Thyroid gland (tissue), 4 donors: ENCODE measurements at regions not wholly inside any gene's neighbourhood (a gene's known extent, or its start where the extent isn't known, plus 50 kb on each side); places are given as distances from the start of the nearest gene placed in this dataset.

ENCODE experiments used
- POLR2A ChIP-seq, 2 donors: fragments of 450-650 bp; IDR thresholded peaks; one replicate each; pipeline ENCODE4 v1.6.1; 2017; ENCODE audit warnings: antibody characterized with exemption in 2 of 2, mild to moderate bottlenecking in 2 of 2, moderate library complexity in 1 of 2
- TF ChIP-seq, protein P1 (sequence below), 6 experiments: fragments of 200-600 bp in 3 of 6; fragments of 450-650 bp in 3 of 6; sonication (generic) in 3 of 6; IDR thresholded peaks; one replicate each; pipeline ENCODE4 v1.5.1; 2016 to 2019; ENCODE audit warnings: antibody characterized with exemption in 6 of 6, mild to moderate bottlenecking in 2 of 6, inconsistent platforms in 1 of 6, moderate library complexity in 1 of 6

DNA sequence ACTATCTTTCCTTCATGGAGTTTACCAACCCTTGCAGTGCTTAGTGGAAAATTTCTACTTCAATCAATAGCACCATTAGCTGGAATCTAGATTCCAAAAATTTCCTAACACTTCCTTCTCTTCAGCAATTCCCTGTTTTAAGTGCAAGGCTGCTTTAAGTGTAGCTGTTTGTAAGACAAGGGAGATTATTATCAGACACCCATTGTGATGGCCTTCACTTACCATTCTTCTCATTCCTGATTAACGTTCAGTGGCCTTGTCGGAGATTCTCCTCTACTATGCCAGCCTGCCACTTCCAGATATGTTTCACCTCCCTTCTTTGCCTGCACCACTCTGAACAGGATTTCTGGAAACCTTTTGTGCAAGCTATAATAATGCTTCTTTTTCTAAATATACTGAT is 464.9 kb upstream of the ADGRL2 start:
- no peak for TF ChIP-seq POLR2A (IDR thresholded peaks at IDR 0.05)
- TF ChIP-seq, protein P1, sequence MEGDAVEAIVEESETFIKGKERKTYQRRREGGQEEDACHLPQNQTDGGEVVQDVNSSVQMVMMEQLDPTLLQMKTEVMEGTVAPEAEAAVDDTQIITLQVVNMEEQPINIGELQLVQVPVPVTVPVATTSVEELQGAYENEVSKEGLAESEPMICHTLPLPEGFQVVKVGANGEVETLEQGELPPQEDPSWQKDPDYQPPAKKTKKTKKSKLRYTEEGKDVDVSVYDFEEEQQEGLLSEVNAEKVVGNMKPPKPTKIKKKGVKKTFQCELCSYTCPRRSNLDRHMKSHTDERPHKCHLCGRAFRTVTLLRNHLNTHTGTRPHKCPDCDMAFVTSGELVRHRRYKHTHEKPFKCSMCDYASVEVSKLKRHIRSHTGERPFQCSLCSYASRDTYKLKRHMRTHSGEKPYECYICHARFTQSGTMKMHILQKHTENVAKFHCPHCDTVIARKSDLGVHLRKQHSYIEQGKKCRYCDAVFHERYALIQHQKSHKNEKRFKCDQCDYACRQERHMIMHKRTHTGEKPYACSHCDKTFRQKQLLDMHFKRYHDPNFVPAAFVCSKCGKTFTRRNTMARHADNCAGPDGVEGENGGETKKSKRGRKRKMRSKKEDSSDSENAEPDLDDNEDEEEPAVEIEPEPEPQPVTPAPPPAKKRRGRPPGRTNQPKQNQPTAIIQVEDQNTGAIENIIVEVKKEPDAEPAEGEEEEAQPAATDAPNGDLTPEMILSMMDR (IDR thresholded peaks at IDR 0.05), result no peak
